ENCODE measurements at regions not wholly inside any gene's neighbourhood (a gene's known extent, or its start where the extent isn't known, plus 50 kb on each side); places are given as distances from the start of the nearest gene placed in this dataset.

- no peaks in the 10 kb centered on the region for H3K9me1 ChIP-seq (ENCODE audit: control insufficient read depth, extremely low read depth, insufficient read depth, low read length)
- H3K27ac ChIP-seq (ENCODE audit: control insufficient read depth, insufficient read depth, low read length) = no peak overlapping the region
- no peak overlapping the region for H3K4me2 ChIP-seq (ENCODE audit: control insufficient read depth, extremely low read depth, insufficient read depth, low read depth, low read length)
- no peak overlapping the region for H3K9ac ChIP-seq (ENCODE audit: control insufficient read depth, extremely low read depth, insufficient read depth, low read length)
- H2AFZ ChIP-seq (ENCODE audit: control insufficient read depth, low read length) = no peak overlapping the region
- no peak overlapping the region for H3K4me3 ChIP-seq (ENCODE audit: control insufficient read depth in 2 of 3, extremely low read depth in 1 of 3, insufficient read depth in 2 of 3, low read depth in 1 of 3, low read length in 3 of 3)
- no peaks in the 10 kb centered on the region for H4K20me1 ChIP-seq (ENCODE audit: control insufficient read depth, extremely low read depth, insufficient read depth, low read length)
- H3K79me2 ChIP-seq (ENCODE audit: control insufficient read depth, insufficient read depth, low read length) = no peaks in the 10 kb centered on the region
- DNase-seq (ENCODE audit: low read depth, low spot score) = no peak
- no peaks in the 10 kb centered on the region for H3K4me1 ChIP-seq (ENCODE audit: control insufficient read depth, extremely low read depth, insufficient read depth, low read length)
- H3K9me3 ChIP-seq (ENCODE audit: control insufficient read depth, low read depth, low read length) = no peaks in the 10 kb centered on the region
- TF ChIP-seq CTCF (optimal IDR thresholded peaks at IDR 0.05 in 1 of 3, IDR thresholded peaks at IDR 0.05 in 1 of 3, conservative IDR thresholded peaks at IDR 0.05 in 1 of 3; ENCODE audit: extremely low read depth in 1 of 3, insufficient read depth in 2 of 3, low read length in 3 of 3) = no peak
- no peak for TF ChIP-seq EZH2 (IDR thresholded peaks at IDR 0.05; ENCODE audit: low read length)
- dilution Hi-C loops (cut with MboI; ENCODE audit: extremely low pct_ligation_motif_present, low sequenced_read_pairs) = no loop called here
- no peaks in the 10 kb centered on the region for H3K27me3 ChIP-seq (ENCODE audit: control insufficient read depth, extremely low read depth, insufficient read depth, low read length)
- FAIRE-seq = no peak
- no peaks in the 10 kb centered on the region for H3K36me3 ChIP-seq (ENCODE audit: control insufficient read depth in 2 of 2, extremely low read depth in 1 of 2, insufficient read depth in 2 of 2, low read length in 2 of 2)
Observed at GRCh38 chr3:145798007-145798406, 363.0 kb downstream of the PLOD2 start.

GRCh38 chr3:145798696-145799537 lies 362.1 kb downstream of the PLOD2 start:
- no peak overlapping the region for H3K4me3 ChIP-seq (ENCODE audit: control insufficient read depth in 2 of 3, extremely low read depth in 1 of 3, insufficient read depth in 2 of 3, low read depth in 1 of 3, low read length in 3 of 3)
- DNase-seq (ENCODE audit: low read depth, low spot score) = no peak
- dilution Hi-C loops (cut with MboI; ENCODE audit: extremely low pct_ligation_motif_present, low sequenced_read_pairs) = no loop called here
- H4K20me1 ChIP-seq (ENCODE audit: control insufficient read depth, extremely low read depth, insufficient read depth, low read length) = no peaks in the 10 kb centered on the region
- FAIRE-seq = no peak
- H3K36me3 ChIP-seq (ENCODE audit: control insufficient read depth in 2 of 2, extremely low read depth in 1 of 2, insufficient read depth in 2 of 2, low read length in 2 of 2) = no peaks in the 10 kb centered on the region
- H3K79me2 ChIP-seq (ENCODE audit: control insufficient read depth, insufficient read depth, low read length) = no peaks in the 10 kb centered on the region
- no peak overlapping the region for H3K9ac ChIP-seq (ENCODE audit: control insufficient read depth, extremely low read depth, insufficient read depth, low read length)
- H3K9me3 ChIP-seq (ENCODE audit: control insufficient read depth, low read depth, low read length) = no peaks in the 10 kb centered on the region
- H3K4me1 ChIP-seq (ENCODE audit: control insufficient read depth, extremely low read depth, insufficient read depth, low read length) = no peaks in the 10 kb centered on the region
- TF ChIP-seq EZH2 (IDR thresholded peaks at IDR 0.05; ENCODE audit: low read length) (no peak), CTCF (optimal IDR thresholded peaks at IDR 0.05 in 1 of 3, IDR thresholded peaks at IDR 0.05 in 1 of 3, conservative IDR thresholded peaks at IDR 0.05 in 1 of 3; ENCODE audit: extremely low read depth in 1 of 3, insufficient read depth in 2 of 3, low read length in 3 of 3) (no peak)
- H3K9me1 ChIP-seq (ENCODE audit: control insufficient read depth, extremely low read depth, insufficient read depth, low read length) = no peaks in the 10 kb centered on the region
- H3K27me3 ChIP-seq (ENCODE audit: control insufficient read depth, extremely low read depth, insufficient read depth, low read length) = no peaks in the 10 kb centered on the region
- H2AFZ ChIP-seq (ENCODE audit: control insufficient read depth, low read length) = no peak overlapping the region
- no peak overlapping the region for H3K4me2 ChIP-seq (ENCODE audit: control insufficient read depth, extremely low read depth, insufficient read depth, low read depth, low read length)
- H3K27ac ChIP-seq (ENCODE audit: control insufficient read depth, insufficient read depth, low read length) = no peak overlapping the region
